ENCODE measurements at regions not wholly inside any gene's neighbourhood (a gene's known extent, or its start where the extent isn't known, plus 50 kb on each side); places are given as distances from the start of the nearest gene placed in this dataset.

DNA sequence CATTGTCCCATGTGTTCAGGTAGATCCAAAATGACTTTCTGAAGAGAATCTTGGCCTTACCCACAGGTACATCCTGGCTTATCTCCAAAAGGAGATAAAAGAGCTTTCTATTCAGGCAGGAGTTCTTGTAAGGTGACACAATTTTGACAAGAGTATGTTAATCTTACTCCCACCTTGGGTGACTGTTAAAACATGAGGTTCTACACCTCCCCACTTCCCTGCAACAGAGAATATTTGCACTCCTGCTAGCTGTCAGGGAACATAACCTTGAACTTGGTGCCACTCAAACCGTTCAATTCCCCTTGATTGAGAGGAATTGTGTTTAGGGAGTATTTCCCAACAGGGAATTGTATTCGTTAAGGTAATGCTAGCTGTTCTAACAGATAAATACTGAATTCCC, 372.5 kb upstream of the KLHL29 start:
- TF ChIP-seq, protein P1, sequence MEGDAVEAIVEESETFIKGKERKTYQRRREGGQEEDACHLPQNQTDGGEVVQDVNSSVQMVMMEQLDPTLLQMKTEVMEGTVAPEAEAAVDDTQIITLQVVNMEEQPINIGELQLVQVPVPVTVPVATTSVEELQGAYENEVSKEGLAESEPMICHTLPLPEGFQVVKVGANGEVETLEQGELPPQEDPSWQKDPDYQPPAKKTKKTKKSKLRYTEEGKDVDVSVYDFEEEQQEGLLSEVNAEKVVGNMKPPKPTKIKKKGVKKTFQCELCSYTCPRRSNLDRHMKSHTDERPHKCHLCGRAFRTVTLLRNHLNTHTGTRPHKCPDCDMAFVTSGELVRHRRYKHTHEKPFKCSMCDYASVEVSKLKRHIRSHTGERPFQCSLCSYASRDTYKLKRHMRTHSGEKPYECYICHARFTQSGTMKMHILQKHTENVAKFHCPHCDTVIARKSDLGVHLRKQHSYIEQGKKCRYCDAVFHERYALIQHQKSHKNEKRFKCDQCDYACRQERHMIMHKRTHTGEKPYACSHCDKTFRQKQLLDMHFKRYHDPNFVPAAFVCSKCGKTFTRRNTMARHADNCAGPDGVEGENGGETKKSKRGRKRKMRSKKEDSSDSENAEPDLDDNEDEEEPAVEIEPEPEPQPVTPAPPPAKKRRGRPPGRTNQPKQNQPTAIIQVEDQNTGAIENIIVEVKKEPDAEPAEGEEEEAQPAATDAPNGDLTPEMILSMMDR (conservative IDR thresholded peaks at IDR 0.05 in 1 of 2, IDR thresholded peaks at IDR 0.05 in 1 of 2; ENCODE audit: low read depth in 1 of 2, low read length in 2 of 2): no peak
- TF ChIP-seq EZH2 (IDR thresholded peaks at IDR 0.05; ENCODE audit: low read length, missing control alignments): no peak
